Tibial artery (tissue), 4 donors: ENCODE measurements at regions not wholly inside any gene's neighbourhood (a gene's known extent, or its start where the extent isn't known, plus 50 kb on each side); places are given as distances from the start of the nearest gene placed in this dataset.

Source experiments
- DNase-seq, 2 donors: peaks; one replicate each; pipeline ENCODE4 v3.0.0-alpha.2; 2019
- H3K27ac ChIP-seq, 2 donors: fragments of 200-600 bp; sonication (generic) in 1 of 2; 1 replicate in 1 of 2; 2 replicates in 1 of 2; pipeline ENCODE4 v1.5.1; 2018 to 2019; ENCODE audit warnings: mild to moderate bottlenecking in 1 of 2
- H3K27me3 ChIP-seq, 2 donors: fragments of 200-600 bp; sonication (generic) in 1 of 2; one replicate each; pipeline versions ENCODE4 v1.5.1 to v1.6.0; 2016 to 2019
- H3K36me3 ChIP-seq, 3 donors: fragments of 200-600 bp; sonication (generic) in 2 of 3; one replicate each; pipeline ENCODE4 v1.5.1; 2016 to 2019; ENCODE audit warnings: mild to moderate bottlenecking in 2 of 3
- H3K4me1 ChIP-seq, 4 donors: fragments of 200-600 bp; sonication (generic) in 2 of 4; 1 replicate in 3 of 4; 2 replicates in 1 of 4; pipeline ENCODE4 v1.5.1; 2016 to 2019
- H3K4me3 ChIP-seq, 2 donors: fragments of 200-600 bp; sonication (generic) in 1 of 2; 1 replicate in 1 of 2; 2 replicates in 1 of 2; pipeline ENCODE4 v1.5.1; 2018 to 2019; ENCODE audit warnings: mild to moderate bottlenecking in 2 of 2
- H3K9me3 ChIP-seq, 3 donors: fragments of 200-600 bp; sonication (generic) in 1 of 3; one replicate each; pipeline ENCODE4 v1.5.1; 2016 to 2019
- CTCF ChIP-seq, 2 experiments: fragments of 200-600 bp in 1 of 2; fragments of 450-650 bp in 1 of 2; IDR thresholded peaks; one replicate each; pipeline ENCODE4 v1.5.1; 2017 to 2019; ENCODE audit warnings: antibody characterized with exemption in 2 of 2, mild to moderate bottlenecking in 1 of 2, moderate library complexity in 1 of 2
- intact Hi-C: fragments of 100-400 bp; cut with DNase I; formaldehyde crosslinking; loops from one replicate; pipeline ENCODE4 v1.15.0; 2023; ENCODE audit warnings: low total_unique reads

- no peak for TF ChIP-seq CTCF (IDR thresholded peaks at IDR 0.05)
- H3K27me3 ChIP-seq, result no peaks in the 10 kb centered on the region
These were observed 240.3 kb downstream of the DUSP6 start for GRCh38 chr12:89111964-89112363.

GRCh38 chr12:89108265-89108664 lies 244.0 kb downstream of the DUSP6 start:
- no peaks in the 10 kb centered on the region for H3K9me3 ChIP-seq
- no peaks in the 10 kb centered on the region for H3K27me3 ChIP-seq
- no peak for TF ChIP-seq CTCF (IDR thresholded peaks at IDR 0.05)
- no peak overlapping the region for H3K4me3 ChIP-seq
- intact Hi-C loops, result no loop called here
- H3K4me1 ChIP-seq, result no peaks in the 10 kb centered on the region
- no peak for DNase-seq
- H3K36me3 ChIP-seq, result no peaks in the 10 kb centered on the region
- no peak overlapping the region for H3K27ac ChIP-seq

More at GRCh38 chr12:89111964-89112363, 240.3 kb downstream of the DUSP6 start:
- Histone ChIP-seq H3K27ac (no peak overlapping the region), H3K36me3 (no peaks in the 10 kb centered on the region), H3K4me1 (no peaks in the 10 kb centered on the region), H3K9me3 (no peaks in the 10 kb centered on the region), H3K4me3 (no peak overlapping the region)
- intact Hi-C loops, result no loop called here
- DNase-seq, result no peak

- Histone ChIP-seq H3K27ac (no peak overlapping the region), H3K36me3 (no peaks in the 10 kb centered on the region), H3K4me3 (no peak overlapping the region), H3K27me3 (no peaks in the 10 kb centered on the region), H3K9me3 (no peaks in the 10 kb centered on the region), H3K4me1 (no peaks in the 10 kb centered on the region)
- DNase-seq, result no peak
- intact Hi-C loops, result no loop called here
- TF ChIP-seq CTCF (IDR thresholded peaks at IDR 0.05), result no peak
These were observed 245.4 kb downstream of the DUSP6 start for GRCh38 chr12:89106950-89107349.

- no peak for TF ChIP-seq CTCF (IDR thresholded peaks at IDR 0.05)
- Histone ChIP-seq H3K27me3 (no peaks in the 10 kb centered on the region), H3K27ac (no peak overlapping the region), H3K4me1 (no peaks in the 10 kb centered on the region), H3K9me3 (no peaks in the 10 kb centered on the region), H3K36me3 (no peaks in the 10 kb centered on the region), H3K4me3 (no peak overlapping the region)
- intact Hi-C loops, result no loop called here
- no peak for DNase-seq
These were observed 247.1 kb downstream of the DUSP6 start for GRCh38 chr12:89105243-89105642.

- H3K27me3 ChIP-seq, result no peaks in the 10 kb centered on the region
- no peak overlapping the region for H3K4me3 ChIP-seq
- no peaks in the 10 kb centered on the region for H3K36me3 ChIP-seq
- no peak overlapping the region for H3K27ac ChIP-seq
- no peak for DNase-seq
- TF ChIP-seq CTCF (IDR thresholded peaks at IDR 0.05), result no peak
- H3K4me1 ChIP-seq, result no peaks in the 10 kb centered on the region
- intact Hi-C loops, result no loop called here
- H3K9me3 ChIP-seq, result no peaks in the 10 kb centered on the region
These were observed 248.5 kb downstream of the DUSP6 start for GRCh38 chr12:89103831-89104230.

GRCh38 chr12:89101440-89101839 lies 250.9 kb downstream of the DUSP6 start:
- no peak for DNase-seq
- H3K4me3 ChIP-seq, result no peak overlapping the region
- no peak overlapping the region for H3K27ac ChIP-seq
- intact Hi-C loops, result no loop called here
- no peaks in the 10 kb centered on the region for H3K27me3 ChIP-seq
- H3K9me3 ChIP-seq, result no peaks in the 10 kb centered on the region
- no peak for TF ChIP-seq CTCF (IDR thresholded peaks at IDR 0.05)
- H3K4me1 ChIP-seq, result no peaks in the 10 kb centered on the region
- H3K36me3 ChIP-seq, result no peaks in the 10 kb centered on the region
